PFSK-1 (cell line): ENCODE measurements at regions not wholly inside any gene's neighbourhood (a gene's known extent, or its start where the extent isn't known, plus 50 kb on each side); places are given as distances from the start of the nearest gene placed in this dataset.

Experiments used
- POLR2AphosphoS5 ChIP-seq: IDR thresholded peaks from 2 replicates; pipeline ENCODE4 v1.6.1; 2012; ENCODE audit warnings: low read depth, mild to moderate bottlenecking, control low read depth, low read length, moderate library complexity
- TAF1 ChIP-seq: IDR thresholded peaks from 2 replicates; pipeline ENCODE4 v1.6.1; 2012; ENCODE audit warnings: low read length, control low read depth, borderline replicate concordance; ENCODE audit not compliant: insufficient read depth
- TF ChIP-seq, protein P1 (sequence below), 2 experiments: IDR thresholded peaks; 2 replicates each; pipeline versions ENCODE4 v1.6.1 to v1.8.0; 2011 to 2012; ENCODE audit warnings: low read depth in 2 of 2, low read length in 2 of 2, control low read depth in 1 of 2, inconsistent platforms in 1 of 2, mild to moderate bottlenecking in 1 of 2, moderate library complexity in 1 of 2; ENCODE audit not compliant: insufficient read depth in 1 of 2

DNA sequence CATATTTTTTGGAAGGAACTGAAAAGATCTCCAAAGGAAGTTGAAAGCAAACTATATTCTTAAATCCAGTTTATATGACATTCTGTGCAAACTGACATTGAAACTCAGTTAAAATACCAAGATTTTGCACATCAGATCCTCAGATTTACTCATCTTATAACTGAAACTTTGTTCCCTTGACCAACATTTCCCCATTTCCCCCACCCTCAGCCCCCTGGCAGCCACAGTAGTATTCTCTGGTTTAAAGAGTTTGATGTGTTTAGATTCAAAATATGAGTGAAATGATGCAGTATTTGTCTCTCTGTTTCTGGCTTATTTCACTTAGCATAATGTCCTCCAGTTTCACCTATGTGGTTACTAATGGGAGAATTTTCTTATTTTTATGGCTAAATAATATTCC lies 99.2 kb upstream of the ITGA4 start:
- TF ChIP-seq POLR2AphosphoS5 (no peak), TAF1 (no peak)
- TF ChIP-seq, protein P1, sequence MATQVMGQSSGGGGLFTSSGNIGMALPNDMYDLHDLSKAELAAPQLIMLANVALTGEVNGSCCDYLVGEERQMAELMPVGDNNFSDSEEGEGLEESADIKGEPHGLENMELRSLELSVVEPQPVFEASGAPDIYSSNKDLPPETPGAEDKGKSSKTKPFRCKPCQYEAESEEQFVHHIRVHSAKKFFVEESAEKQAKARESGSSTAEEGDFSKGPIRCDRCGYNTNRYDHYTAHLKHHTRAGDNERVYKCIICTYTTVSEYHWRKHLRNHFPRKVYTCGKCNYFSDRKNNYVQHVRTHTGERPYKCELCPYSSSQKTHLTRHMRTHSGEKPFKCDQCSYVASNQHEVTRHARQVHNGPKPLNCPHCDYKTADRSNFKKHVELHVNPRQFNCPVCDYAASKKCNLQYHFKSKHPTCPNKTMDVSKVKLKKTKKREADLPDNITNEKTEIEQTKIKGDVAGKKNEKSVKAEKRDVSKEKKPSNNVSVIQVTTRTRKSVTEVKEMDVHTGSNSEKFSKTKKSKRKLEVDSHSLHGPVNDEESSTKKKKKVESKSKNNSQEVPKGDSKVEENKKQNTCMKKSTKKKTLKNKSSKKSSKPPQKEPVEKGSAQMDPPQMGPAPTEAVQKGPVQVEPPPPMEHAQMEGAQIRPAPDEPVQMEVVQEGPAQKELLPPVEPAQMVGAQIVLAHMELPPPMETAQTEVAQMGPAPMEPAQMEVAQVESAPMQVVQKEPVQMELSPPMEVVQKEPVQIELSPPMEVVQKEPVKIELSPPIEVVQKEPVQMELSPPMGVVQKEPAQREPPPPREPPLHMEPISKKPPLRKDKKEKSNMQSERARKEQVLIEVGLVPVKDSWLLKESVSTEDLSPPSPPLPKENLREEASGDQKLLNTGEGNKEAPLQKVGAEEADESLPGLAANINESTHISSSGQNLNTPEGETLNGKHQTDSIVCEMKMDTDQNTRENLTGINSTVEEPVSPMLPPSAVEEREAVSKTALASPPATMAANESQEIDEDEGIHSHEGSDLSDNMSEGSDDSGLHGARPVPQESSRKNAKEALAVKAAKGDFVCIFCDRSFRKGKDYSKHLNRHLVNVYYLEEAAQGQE (IDR thresholded peaks at IDR 0.05; ENCODE audit: insufficient read depth in 1 of 2, low read depth in 2 of 2, low read length in 2 of 2) = no peak
